Stomach (tissue), 8 donors: ENCODE measurements at regions not wholly inside any gene's neighbourhood (a gene's known extent, or its start where the extent isn't known, plus 50 kb on each side); places are given as distances from the start of the nearest gene placed in this dataset.
A peak's percentile ranks its signal among the peaks of the same experiment; 100 is the strongest.

Experiments used
- DNase-seq, 2 donors: peaks; one replicate each; pipeline versions ENCODE4 v3.0.0 to v3.0.0-alpha.2; 2013 to 2019
- H3K27ac ChIP-seq, 5 donors: fragments of 200-600 bp in 4 of 5; sonication (generic) in 4 of 5; one replicate each; pipeline ENCODE4 v1.5.1; 2013 to 2019; ENCODE audit warnings: mild to moderate bottlenecking in 1 of 5, moderate library complexity in 1 of 5
- H3K27me3 ChIP-seq, 3 donors: fragments of 200-600 bp; sonication (generic); one replicate each; pipeline ENCODE4 v1.5.1; 2017 to 2019; ENCODE audit warnings: mixed run types in 1 of 3
- H3K36me3 ChIP-seq, 4 donors: fragments of 200-600 bp; sonication (generic); 1 replicate in 3 of 4; 2 replicates in 1 of 4; pipeline ENCODE4 v1.5.1; 2016 to 2019
- H3K4me1 ChIP-seq, 4 donors: fragments of 200-600 bp; sonication (generic); one replicate each; pipeline ENCODE4 v1.5.1; 2016 to 2019
- H3K4me3 ChIP-seq, 4 donors: fragments of 200-600 bp; sonication (generic) in 3 of 4; one replicate each; pipeline ENCODE4 v1.5.1; 2016 to 2019; ENCODE audit warnings: mild to moderate bottlenecking in 1 of 4
- H3K9me3 ChIP-seq, 4 donors: fragments of 200-600 bp; sonication (generic); one replicate each; pipeline ENCODE4 v1.5.1; 2016 to 2019
- EP300 ChIP-seq: sonication (generic); formaldehyde crosslinking; IDR thresholded peaks from one replicate; pipeline ENCODE4 v1.6.1; 2017; ENCODE audit warnings: antibody characterized with exemption
- POLR2A ChIP-seq, 4 donors: fragments of 450-650 bp; IDR thresholded peaks; one replicate each; pipeline ENCODE4 v1.6.1; 2016; ENCODE audit warnings: antibody characterized with exemption in 4 of 4, control low read depth in 2 of 4, mild to moderate bottlenecking in 1 of 4, moderate library complexity in 1 of 4
- POLR2AphosphoS5 ChIP-seq, 3 donors: sonication (generic); formaldehyde crosslinking; IDR thresholded peaks; one replicate each; pipeline ENCODE4 v1.6.1; 2016; ENCODE audit warnings: antibody characterized with exemption in 3 of 3
- WGBS, 5 donors: extraction: QIAGEN DNeasy Blood & Tissue Kit in 3 of 5; methylation state at CpG; one replicate each; pipeline versions ENCODE4 v1.1.5 to v1.1.7; 2013 to 2018; 5-methylcytosine and 5-hydroxymethylcytosine counted together
- intact Hi-C: fragments of 100-400 bp; cut with DNase I; formaldehyde crosslinking; loops from one replicate; pipeline ENCODE4 v1.15.1; 2023; ENCODE audit warnings: low total_unique reads
- TF ChIP-seq, protein P1 (sequence below), 7 experiments: fragments of 450-650 bp in 4 of 7; fragments of 200-600 bp in 3 of 7; sonication (generic) in 3 of 7; IDR thresholded peaks; one replicate each; pipeline ENCODE4 v1.5.1; 2016 to 2019; ENCODE audit warnings: antibody characterized with exemption in 7 of 7, control low read depth in 2 of 7, mild to moderate bottlenecking in 1 of 7
- donor health status: healthy with polysubstance abuse.
- donor health status: Bipolar disorder and iron deficiency.
- donor health status: healthy.

DNA sequence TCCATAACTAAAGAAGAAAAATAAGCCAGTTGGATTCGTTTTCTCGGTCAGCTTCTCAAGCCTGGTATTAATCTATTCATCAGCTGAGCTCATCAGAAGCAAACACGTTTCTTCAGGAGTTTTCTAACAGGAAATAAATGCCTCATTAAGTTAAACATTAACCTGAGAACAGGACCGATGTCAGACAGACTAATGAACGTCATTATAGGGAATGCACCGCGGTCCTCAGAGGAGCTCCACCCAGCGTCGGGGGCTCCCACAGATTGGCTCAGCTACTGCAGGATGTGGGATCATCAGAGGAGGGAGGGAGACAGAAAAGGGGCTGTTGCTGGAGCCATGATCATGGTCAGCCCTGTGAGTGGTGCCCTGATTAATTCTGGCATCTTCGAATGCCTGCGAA lies 615.4 kb downstream of the PTPRU start:
- 32 to 54% (median 43%) methylated on average over 11 of the region's 11 CpGs for WGBS, 5 donors
- H3K4me3 ChIP-seq: no peak overlapping the region
- H3K27me3 ChIP-seq: peaks cover 0 to 75% (median 22%) of the 10 kb centered on the region in 3 donors
- intact Hi-C loops: no loop called here
- H3K27ac ChIP-seq: no peak overlapping the region
- DNase-seq: peak in 1 of 2 donors; percentile 82
- H3K36me3 ChIP-seq: no peaks in the 10 kb centered on the region
- H3K4me1 ChIP-seq: no peaks in the 10 kb centered on the region
- no peak for TF ChIP-seq EP300
- TF ChIP-seq, protein P1, sequence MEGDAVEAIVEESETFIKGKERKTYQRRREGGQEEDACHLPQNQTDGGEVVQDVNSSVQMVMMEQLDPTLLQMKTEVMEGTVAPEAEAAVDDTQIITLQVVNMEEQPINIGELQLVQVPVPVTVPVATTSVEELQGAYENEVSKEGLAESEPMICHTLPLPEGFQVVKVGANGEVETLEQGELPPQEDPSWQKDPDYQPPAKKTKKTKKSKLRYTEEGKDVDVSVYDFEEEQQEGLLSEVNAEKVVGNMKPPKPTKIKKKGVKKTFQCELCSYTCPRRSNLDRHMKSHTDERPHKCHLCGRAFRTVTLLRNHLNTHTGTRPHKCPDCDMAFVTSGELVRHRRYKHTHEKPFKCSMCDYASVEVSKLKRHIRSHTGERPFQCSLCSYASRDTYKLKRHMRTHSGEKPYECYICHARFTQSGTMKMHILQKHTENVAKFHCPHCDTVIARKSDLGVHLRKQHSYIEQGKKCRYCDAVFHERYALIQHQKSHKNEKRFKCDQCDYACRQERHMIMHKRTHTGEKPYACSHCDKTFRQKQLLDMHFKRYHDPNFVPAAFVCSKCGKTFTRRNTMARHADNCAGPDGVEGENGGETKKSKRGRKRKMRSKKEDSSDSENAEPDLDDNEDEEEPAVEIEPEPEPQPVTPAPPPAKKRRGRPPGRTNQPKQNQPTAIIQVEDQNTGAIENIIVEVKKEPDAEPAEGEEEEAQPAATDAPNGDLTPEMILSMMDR (IDR thresholded peaks at IDR 0.05): no peak
- no peak for TF ChIP-seq POLR2AphosphoS5 (IDR thresholded peaks at IDR 0.05)
- no peak for TF ChIP-seq POLR2A (IDR thresholded peaks at IDR 0.05)
- no peaks in the 10 kb centered on the region for H3K9me3 ChIP-seq

GRCh38 chr1:29849991-29850757 lies 613.9 kb downstream of the PTPRU start:
- Histone ChIP-seq H3K36me3 (no peaks in the 10 kb centered on the region), H3K4me3 (no peak overlapping the region), H3K27me3 (peaks cover 0 to 74% (median 16%) of the 10 kb centered on the region in 3 donors), H3K27ac (no peak overlapping the region), H3K4me1 (no peaks in the 10 kb centered on the region), H3K9me3 (no peaks in the 10 kb centered on the region)
- WGBS, 5 donors: 65 to 75% (median 74%) methylated on average over 14 of the region's 14 CpGs
- intact Hi-C loops: no loop called here
- TF ChIP-seq POLR2A (IDR thresholded peaks at IDR 0.05) (no peak), POLR2AphosphoS5 (IDR thresholded peaks at IDR 0.05) (no peak), EP300 (no peak)
- TF ChIP-seq, protein P1 (IDR thresholded peaks at IDR 0.05): no peak
- DNase-seq: no peak

DNA sequence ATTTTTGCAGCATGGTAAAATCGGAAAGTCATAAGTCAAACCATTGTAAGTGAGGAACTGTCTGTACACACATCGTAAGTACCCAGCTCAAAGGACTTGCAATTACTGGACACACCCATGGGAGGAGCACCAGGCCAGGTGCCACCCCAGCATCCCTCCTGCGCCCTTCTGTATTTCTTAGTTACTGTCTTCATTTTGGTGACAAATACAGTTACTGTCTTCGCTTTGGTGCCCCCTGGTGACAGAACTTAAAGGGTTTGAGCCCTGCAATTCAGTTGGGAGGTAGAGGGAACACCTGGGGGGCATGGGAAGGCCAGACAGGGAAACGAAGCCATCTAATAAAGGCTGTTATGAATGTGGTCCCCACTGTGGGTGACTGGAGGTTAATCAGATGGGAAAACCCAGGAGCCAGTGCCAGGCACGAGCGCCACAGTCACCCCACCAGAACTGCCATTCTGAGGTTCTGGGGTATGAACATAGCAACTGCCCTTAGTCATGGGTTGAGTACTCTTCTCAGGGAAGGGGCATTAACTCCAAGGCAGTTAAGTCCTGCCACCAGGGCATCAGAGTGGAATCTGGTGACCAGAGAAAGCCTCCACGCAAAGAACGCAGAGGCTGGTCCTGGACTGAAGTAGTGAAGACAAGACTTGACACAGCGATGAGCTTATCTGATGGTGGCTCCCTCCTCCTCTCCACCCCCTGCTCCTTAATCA lies 612.9 kb downstream of the PTPRU start:
- WGBS, 5 donors: 56 to 74% (median 70%) methylated on average over 8 to 10 of the region's 10 CpGs

DNA sequence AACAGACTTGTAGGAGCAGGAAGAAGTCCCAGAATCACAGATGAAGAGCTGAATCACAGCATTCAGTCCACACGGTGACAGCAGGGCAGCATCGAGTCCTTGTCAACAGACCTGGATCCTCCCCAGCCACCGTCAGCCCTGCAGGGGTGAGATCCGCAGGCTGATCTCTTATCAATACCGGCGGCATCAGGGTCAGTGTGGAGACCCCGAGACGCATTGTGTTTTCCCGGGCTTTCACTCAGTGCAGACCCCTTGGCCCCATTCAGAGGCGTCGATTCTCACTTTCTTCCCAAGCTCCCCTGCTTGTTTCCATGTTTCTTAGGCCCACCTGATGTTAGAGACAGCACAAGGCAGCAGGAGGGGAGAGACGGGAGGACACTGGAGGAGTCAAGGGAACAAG lies 609.6 kb downstream of the PTPRU start:
- Histone ChIP-seq H3K36me3 (no peaks in the 10 kb centered on the region), H3K9me3 (peaks cover 4 to 25% (median 18%) of the 10 kb centered on the region in 4 donors), H3K27me3 (peaks cover 0 to 56% (median 9%) of the 10 kb centered on the region in 3 donors), H3K4me3 (no peak overlapping the region), H3K27ac (no peak overlapping the region), H3K4me1 (no peaks in the 10 kb centered on the region)
- DNase-seq: no peak
- intact Hi-C loops: no loop called here
- 34 to 47% (median 37%) methylated on average over 12 of the region's 12 CpGs for WGBS, 5 donors
- TF ChIP-seq POLR2AphosphoS5 (IDR thresholded peaks at IDR 0.05) (no peak), EP300 (no peak), POLR2A (IDR thresholded peaks at IDR 0.05) (no peak)
- TF ChIP-seq, protein P1 (IDR thresholded peaks at IDR 0.05): no peak

More for the DNA sequence above, 612.9 kb downstream of the PTPRU start:
- intact Hi-C loops: no loop called here
- Histone ChIP-seq H3K9me3 (no peaks in the 10 kb centered on the region), H3K27me3 (peaks cover 0 to 75% (median 16%) of the 10 kb centered on the region in 3 donors), H3K4me1 (no peaks in the 10 kb centered on the region), H3K4me3 (no peak overlapping the region), H3K36me3 (no peaks in the 10 kb centered on the region), H3K27ac (no peak overlapping the region)
- no peak for TF ChIP-seq POLR2A (IDR thresholded peaks at IDR 0.05)
- no peak for TF ChIP-seq EP300
- TF ChIP-seq, protein P1 (IDR thresholded peaks at IDR 0.05): peak in 2 of 7 experiments; percentile 10 to 29
- no peak for TF ChIP-seq POLR2AphosphoS5 (IDR thresholded peaks at IDR 0.05)
- peak; percentile 33 to 37 for DNase-seq
